Tibial nerve (tissue), 4 donors: ENCODE measurements at regions not wholly inside any gene's neighbourhood (a gene's known extent, or its start where the extent isn't known, plus 50 kb on each side); places are given as distances from the start of the nearest gene placed in this dataset.

Experiments used
- DNase-seq, 2 donors: peaks; one replicate each; pipeline ENCODE4 v3.0.0-alpha.2; 2019; ENCODE audit warnings: low spot score in 2 of 2
- H3K27ac ChIP-seq, 4 donors: fragments of 200-600 bp; sonication (generic) in 3 of 4; one replicate each; pipeline ENCODE4 v1.5.1; 2017 to 2019; ENCODE audit warnings: mild to moderate bottlenecking in 1 of 4
- H3K27me3 ChIP-seq, 2 donors: fragments of 200-600 bp; sonication (generic) in 1 of 2; one replicate each; pipeline versions ENCODE4 v1.5.1 to v1.6.0; 2017 to 2019
- H3K36me3 ChIP-seq, 3 donors: fragments of 200-600 bp; sonication (generic); one replicate each; pipeline ENCODE4 v1.5.1; 2018 to 2019
- H3K4me1 ChIP-seq, 4 donors: fragments of 200-600 bp; sonication (generic) in 3 of 4; one replicate each; pipeline ENCODE4 v1.5.1; 2017 to 2019
- H3K4me3 ChIP-seq, 4 donors: fragments of 200-600 bp; sonication (generic) in 3 of 4; one replicate each; pipeline ENCODE4 v1.5.1; 2017 to 2019; ENCODE audit warnings: mild to moderate bottlenecking in 1 of 4, moderate library complexity in 1 of 4
- H3K9me3 ChIP-seq, 4 donors: fragments of 200-600 bp; sonication (generic) in 3 of 4; one replicate each; pipeline ENCODE4 v1.5.1; 2017 to 2019
- CTCF ChIP-seq, 5 experiments: fragments of 200-600 bp in 3 of 5; fragments of 450-650 bp in 2 of 5; sonication (generic) in 3 of 5; IDR thresholded peaks; one replicate each; pipeline ENCODE4 v1.5.1; 2016 to 2019; ENCODE audit warnings: antibody characterized with exemption in 5 of 5, mild to moderate bottlenecking in 3 of 5, moderate library complexity in 2 of 5
- EP300 ChIP-seq, 2 donors: sonication (generic); formaldehyde crosslinking; IDR thresholded peaks; one replicate each; pipeline ENCODE4 v1.6.1; 2017; ENCODE audit warnings: antibody characterized with exemption in 2 of 2, mild to moderate bottlenecking in 1 of 2
- POLR2A ChIP-seq, 2 donors: fragments of 450-650 bp; IDR thresholded peaks; one replicate each; pipeline ENCODE4 v1.6.1; 2017; ENCODE audit warnings: antibody characterized with exemption in 2 of 2, mild to moderate bottlenecking in 2 of 2, moderate library complexity in 2 of 2
- WGBS, 2 donors: methylation state at CpG; one replicate each; pipeline ENCODE4 v1.1.5; 2018; 5-methylcytosine and 5-hydroxymethylcytosine counted together

- H3K4me1 ChIP-seq = no peaks in the 10 kb centered on the region
- 85 to 92% methylated on average over 6 of the region's 6 CpGs for WGBS, 2 donors
- DNase-seq = no peak
- H3K36me3 ChIP-seq = no peaks in the 10 kb centered on the region
- peaks cover 0 to 14% (median 0%) of the 10 kb centered on the region in 4 donors for H3K9me3 ChIP-seq
- TF ChIP-seq POLR2A (IDR thresholded peaks at IDR 0.05) (no peak), CTCF (IDR thresholded peaks at IDR 0.05) (no peak), EP300 (IDR thresholded peaks at IDR 0.05) (no peak)
- H3K27me3 ChIP-seq = no peaks in the 10 kb centered on the region
- H3K4me3 ChIP-seq = no peak overlapping the region
- no peak overlapping the region for H3K27ac ChIP-seq
Observed at GRCh38 chr21:41006636-41007035, 159.7 kb upstream of the DSCAM start.

GRCh38 chr21:41008351-41008750, 159.6 kb upstream of the BACE2 start:
- TF ChIP-seq CTCF (IDR thresholded peaks at IDR 0.05) (no peak), POLR2A (IDR thresholded peaks at IDR 0.05) (no peak), EP300 (IDR thresholded peaks at IDR 0.05) (no peak)
- DNase-seq = no peak
- H3K4me3 ChIP-seq = no peak overlapping the region
- H3K36me3 ChIP-seq = no peaks in the 10 kb centered on the region
- 91 to 93% methylated on average over 6 of the region's 6 CpGs for WGBS, 2 donors
- no peak overlapping the region for H3K27ac ChIP-seq
- no peaks in the 10 kb centered on the region for H3K27me3 ChIP-seq
- no peaks in the 10 kb centered on the region for H3K4me1 ChIP-seq
- peaks cover 0 to 4% (median 0%) of the 10 kb centered on the region in 4 donors for H3K9me3 ChIP-seq

- 62 to 70% methylated on average over 9 of the region's 9 CpGs for whole genome bisulfite sequencing, 2 donors
- no peak overlapping the region for H3K4me3 ChIP-seq
- no peaks in the 10 kb centered on the region for H3K4me1 ChIP-seq
- TF ChIP-seq POLR2A (IDR thresholded peaks at IDR 0.05) (no peak), CTCF (IDR thresholded peaks at IDR 0.05) (no peak), EP300 (IDR thresholded peaks at IDR 0.05) (no peak)
- H3K36me3 ChIP-seq = no peaks in the 10 kb centered on the region
- no peak for DNase-seq
- no peak overlapping the region for H3K27ac ChIP-seq
- H3K27me3 ChIP-seq = no peaks in the 10 kb centered on the region
- peaks cover 0 to 4% (median 0%) of the 10 kb centered on the region in 4 donors for H3K9me3 ChIP-seq
Observed at GRCh38 chr21:41008974-41009373, 159.0 kb upstream of the BACE2 start.

GRCh38 chr21:41009398-41010100, 158.4 kb upstream of the BACE2 start:
- Histone ChIP-seq H3K9me3 (peaks cover 0 to 4% (median 0%) of the 10 kb centered on the region in 4 donors), H3K4me3 (no peak overlapping the region)
- WGBS, 2 donors = 67 to 73% methylated on average over 5 of the region's 5 CpGs

More at GRCh38 chr21:41009398-41010100, 158.4 kb upstream of the BACE2 start:
- Histone ChIP-seq H3K4me1 (no peaks in the 10 kb centered on the region), H3K27me3 (no peaks in the 10 kb centered on the region), H3K27ac (no peak overlapping the region), H3K36me3 (no peaks in the 10 kb centered on the region)
- DNase-seq = no peak
- TF ChIP-seq EP300 (IDR thresholded peaks at IDR 0.05) (no peak), CTCF (IDR thresholded peaks at IDR 0.05) (no peak), POLR2A (IDR thresholded peaks at IDR 0.05) (no peak)
